MM.1S (cell line): ENCODE measurements at regions not wholly inside any gene's neighbourhood (a gene's known extent, or its start where the extent isn't known, plus 50 kb on each side); places are given as distances from the start of the nearest gene placed in this dataset.

Source experiments
- EZH2 ChIP-seq: fragments of 300-600 bp; sonication (generic); optimal IDR thresholded peaks from 2 replicates; pipeline ENCODE3; 2017; ENCODE audit warnings: low read depth, mild to moderate bottlenecking, antibody characterized with exemption, low read length, mixed read lengths
- EZH2phosphoT487 ChIP-seq: fragments of 300-600 bp; sonication (generic); IDR thresholded peaks from 2 replicates; pipeline ENCODE4 v1.6.1; 2018; ENCODE audit warnings: antibody characterized with exemption, low read length
- TF ChIP-seq, protein P1 (sequence below): fragments of 300-600 bp; sonication (generic); IDR thresholded peaks from 2 replicates; pipeline ENCODE4 v1.5.1; 2016; ENCODE audit warnings: antibody characterized with exemption, low read length, mixed read lengths

- no peak for TF ChIP-seq EZH2phosphoT487
- TF ChIP-seq, protein P1, sequence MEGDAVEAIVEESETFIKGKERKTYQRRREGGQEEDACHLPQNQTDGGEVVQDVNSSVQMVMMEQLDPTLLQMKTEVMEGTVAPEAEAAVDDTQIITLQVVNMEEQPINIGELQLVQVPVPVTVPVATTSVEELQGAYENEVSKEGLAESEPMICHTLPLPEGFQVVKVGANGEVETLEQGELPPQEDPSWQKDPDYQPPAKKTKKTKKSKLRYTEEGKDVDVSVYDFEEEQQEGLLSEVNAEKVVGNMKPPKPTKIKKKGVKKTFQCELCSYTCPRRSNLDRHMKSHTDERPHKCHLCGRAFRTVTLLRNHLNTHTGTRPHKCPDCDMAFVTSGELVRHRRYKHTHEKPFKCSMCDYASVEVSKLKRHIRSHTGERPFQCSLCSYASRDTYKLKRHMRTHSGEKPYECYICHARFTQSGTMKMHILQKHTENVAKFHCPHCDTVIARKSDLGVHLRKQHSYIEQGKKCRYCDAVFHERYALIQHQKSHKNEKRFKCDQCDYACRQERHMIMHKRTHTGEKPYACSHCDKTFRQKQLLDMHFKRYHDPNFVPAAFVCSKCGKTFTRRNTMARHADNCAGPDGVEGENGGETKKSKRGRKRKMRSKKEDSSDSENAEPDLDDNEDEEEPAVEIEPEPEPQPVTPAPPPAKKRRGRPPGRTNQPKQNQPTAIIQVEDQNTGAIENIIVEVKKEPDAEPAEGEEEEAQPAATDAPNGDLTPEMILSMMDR = no peak
- TF ChIP-seq EZH2 = no peak
These were observed 532.6 kb downstream of the TMEM182 start for GRCh38 chr2:103294420-103294819.
